GM18519 (cell line): ENCODE measurements at regions not wholly inside any gene's neighbourhood (a gene's known extent, or its start where the extent isn't known, plus 50 kb on each side); places are given as distances from the start of the nearest gene placed in this dataset.

Experiments
- ATAC-seq: cut with Tn5 transposase; IDR thresholded peaks from one replicate; pipeline ENCODE4 v1.9.1; 2021; ENCODE audit warnings: mild to moderate bottlenecking, moderate library complexity; ENCODE audit not compliant: unreplicated experiment, low FRiP score

DNA sequence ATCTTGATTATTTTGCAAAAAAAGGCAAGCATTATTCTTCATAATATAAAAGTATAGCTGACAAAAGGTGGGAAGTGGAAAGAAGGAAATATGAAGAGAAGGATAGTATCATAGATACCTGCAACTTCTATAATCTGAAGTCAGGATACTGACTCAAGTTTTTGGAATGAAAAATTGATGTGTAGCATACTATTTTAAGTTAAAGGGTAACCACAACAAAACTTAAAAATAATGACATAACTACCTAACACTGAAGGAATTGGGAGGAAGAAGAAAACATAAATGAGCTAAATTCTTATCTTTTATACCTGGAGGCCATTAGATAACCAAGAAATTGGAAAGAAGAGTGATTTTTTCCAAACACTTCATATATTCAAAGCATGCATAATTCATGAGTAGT, 51.8 kb upstream of the TLE1 start:
- ATAC-seq, result no peak

DNA sequence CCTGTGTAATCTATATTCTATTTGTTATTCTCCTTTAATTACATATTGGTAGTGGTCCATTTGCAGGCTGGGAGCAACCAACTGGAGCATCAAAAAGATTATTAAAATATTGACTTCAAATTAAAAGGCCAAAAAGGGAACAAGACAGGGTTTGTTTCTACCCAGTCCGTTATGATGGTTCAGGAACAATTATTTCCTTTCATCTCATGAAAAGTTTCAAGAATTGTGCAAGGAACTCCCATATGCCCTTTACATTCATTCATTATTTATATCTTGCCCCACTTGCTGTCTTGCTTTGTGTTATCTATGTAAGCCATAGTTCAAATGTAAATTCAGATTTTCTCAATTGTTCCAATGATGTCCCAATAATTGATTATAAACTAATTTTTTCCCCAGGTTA, 58.7 kb upstream of the TLE1 start:
- ATAC-seq, result no peak

DNA sequence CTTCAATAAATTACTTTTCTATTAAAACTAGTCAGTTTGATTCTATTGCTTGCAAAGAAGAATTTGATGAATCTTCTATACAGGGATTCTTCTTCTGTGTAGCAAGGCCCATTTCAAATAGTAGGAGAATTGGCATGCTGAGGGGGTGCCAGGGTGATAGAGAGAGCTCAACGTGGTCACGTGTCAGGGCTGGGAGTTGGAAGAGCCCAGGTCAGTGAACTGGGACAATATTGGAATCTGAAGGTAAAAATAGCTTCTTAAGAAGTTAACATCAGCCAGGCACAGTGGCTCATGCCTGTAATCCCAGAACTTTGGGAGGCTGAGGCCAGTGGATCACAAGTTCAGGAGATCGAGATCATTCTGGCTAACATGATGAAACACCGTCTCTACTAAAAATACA, 64.1 kb upstream of the TLE1 start:
- ATAC-seq, result no peak

DNA sequence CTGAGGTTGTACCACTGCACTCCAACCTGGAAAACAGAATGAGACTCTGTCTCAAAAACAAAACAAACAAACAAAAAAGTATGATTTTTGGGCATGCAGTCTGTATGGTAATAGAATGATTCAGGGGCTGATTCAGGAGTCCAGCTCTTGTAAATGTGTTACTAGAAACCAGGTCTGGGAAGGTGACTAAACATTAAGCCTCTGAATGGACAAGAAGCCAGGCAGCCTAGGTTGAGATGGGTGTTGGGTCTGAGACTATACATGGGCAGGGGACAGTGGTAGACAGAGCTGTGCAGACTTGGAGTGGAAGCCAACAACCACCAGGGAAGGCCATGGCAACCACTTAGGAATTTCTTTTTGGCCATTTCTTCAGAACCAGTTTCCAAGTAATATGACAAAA, 64.9 kb upstream of the TLE1 start:
- ATAC-seq, result no peak

DNA sequence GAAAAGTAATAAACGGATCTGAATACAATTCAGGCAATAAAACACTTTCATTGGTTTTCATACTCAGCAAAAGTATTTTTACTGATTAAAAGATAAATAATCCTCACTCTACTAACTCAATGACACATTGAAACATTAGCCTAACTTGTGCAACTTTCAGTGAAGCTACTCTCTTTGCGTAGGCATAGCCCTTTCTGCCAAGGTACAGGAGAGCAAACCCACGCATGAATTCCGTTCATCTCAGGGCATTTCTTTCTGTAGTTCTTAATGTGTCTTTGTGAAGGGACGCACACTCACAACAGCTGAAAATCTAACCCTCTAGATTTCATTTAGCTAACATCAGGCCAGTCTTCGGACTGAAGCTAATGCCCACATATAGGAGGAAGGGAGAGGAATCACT, 66.4 kb upstream of the TLE1 start:
- no peak for ATAC-seq

DNA sequence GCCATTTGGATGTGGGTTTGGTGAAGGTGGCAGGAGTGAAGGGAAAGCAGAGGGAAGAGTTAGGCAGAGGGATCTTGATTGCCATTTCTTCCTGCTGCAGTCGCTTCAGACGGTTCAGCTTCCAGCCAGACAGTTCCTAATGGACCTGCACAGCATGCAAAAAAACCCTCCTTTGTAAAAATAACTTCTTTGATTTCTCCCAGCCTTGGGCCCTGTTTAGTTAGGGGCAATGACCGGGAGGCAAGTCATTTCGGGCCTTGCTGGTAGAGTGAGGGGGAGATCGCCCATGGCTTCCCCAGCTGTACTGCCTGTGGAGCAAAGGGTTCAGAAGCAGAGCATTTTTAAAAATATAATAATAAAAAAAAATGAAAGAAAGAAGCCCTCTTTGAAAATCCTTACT, 67.2 kb upstream of the TLE1 start:
- no peak for ATAC-seq

DNA sequence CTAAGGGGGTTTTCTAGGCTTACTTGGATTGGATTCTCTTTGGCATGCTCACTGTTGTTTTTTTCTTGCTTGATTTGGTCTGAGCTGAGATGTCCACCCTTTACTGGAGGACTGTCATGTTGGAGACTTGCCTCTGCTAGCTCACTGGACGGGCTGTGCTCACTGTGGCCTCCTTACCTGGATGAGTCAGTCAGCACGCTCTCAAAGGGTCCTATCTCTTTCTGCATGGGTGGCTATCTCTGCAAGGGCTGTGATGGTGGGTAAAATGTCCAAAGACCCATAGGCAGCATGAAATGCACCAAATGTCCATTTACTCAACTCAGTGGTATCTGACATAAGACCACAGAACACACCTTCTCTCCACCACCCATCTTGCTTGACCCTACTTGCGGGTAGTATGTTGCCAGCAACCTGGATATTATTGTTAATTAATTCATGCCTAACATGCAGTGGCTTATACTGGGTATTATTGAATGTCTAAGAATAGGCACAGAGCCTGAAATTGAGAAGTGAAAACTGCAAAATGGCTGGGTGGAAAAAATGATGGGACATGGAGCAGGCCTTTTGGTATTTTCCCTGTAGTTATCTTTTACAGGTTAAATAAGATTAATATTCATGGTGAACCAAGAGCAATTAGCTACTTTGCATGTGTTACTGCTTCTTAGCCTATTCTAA, 68.9 kb upstream of the TLE1 start:
- ATAC-seq, result no peak

DNA sequence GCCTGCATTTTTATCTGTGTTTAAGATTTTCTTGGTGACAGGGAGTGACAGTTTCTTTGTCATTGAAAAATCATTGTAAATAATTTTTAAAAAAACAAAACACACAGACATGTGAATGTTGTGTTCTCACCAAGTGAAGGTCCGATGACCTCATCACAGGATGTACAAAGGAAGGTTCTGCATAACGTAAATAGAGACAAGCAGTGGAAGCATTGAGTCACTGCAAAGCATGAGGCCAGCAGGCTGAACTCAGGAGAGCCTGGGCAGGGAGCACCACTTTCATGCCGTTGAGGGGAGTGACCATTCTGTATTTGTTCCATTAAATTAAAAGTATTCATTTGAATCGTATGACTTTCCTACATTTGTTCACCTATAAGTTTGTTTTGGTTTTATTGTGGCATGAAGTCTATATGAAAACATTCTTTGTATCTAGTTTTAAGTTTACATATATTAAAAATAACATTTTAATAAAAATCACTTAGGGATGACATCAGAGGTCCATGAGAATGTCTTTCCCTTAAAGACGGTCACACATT, 70.4 kb upstream of the TLE1 start:
- ATAC-seq, result no peak

DNA sequence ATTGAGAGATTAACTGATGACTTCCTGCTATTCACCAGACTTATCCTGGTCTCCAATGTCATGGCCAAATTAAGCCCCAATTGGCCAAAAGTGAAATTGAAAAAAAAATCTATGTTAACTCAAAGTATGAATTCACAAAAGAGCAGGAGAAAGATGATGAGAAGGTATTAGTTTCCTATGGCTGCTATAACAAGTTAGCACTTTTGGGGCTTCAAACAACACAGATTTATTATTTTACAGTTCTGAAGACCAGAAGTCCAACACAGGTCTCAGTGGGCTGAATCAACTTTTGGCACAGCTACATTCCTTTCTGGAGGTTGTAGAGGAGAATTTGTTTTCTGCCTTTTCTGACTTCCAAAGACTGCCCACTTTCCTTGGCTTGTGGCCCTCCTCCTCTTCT, 78.6 kb upstream of the TLE1 start:
- no peak for ATAC-seq

DNA sequence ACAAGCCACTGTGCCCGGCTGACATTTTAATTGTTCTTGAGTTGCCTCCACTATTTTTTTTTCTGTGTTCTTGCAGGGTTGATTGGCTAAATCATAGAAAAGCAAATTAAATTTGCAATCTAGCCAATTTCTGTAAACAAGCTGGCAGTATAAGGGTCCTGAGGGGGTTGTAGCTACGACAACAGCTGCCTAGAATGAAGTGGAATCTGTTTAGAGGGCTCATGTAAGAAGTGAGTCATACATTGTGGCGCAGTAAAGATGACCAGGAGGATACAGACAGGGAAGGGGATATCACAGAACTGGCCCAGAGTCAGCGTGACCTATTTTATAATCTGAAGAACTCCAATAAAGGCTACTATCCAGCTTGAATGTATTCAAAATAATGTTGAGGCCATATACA, 82.2 kb upstream of the TLE1 start:
- ATAC-seq, result no peak

DNA sequence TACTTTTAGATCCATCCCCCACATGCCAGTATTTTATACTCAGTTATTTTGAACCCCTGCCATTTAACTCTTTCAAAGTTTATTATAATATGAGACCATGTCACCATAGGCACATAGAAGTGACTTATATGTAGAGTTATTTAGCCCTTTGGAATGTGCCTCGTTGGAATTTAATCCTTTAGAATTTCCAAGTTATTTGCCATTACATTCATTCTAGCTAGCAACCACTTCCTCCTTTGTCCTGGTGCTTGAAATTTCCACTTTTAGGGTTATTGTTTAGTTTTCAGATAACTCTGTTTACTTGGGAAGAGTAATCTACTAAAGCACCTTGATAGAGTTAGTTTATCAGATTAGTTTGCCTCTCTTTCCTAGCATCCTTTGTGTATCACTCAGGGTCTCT, 82.8 kb upstream of the TLE1 start:
- ATAC-seq, result no peak

DNA sequence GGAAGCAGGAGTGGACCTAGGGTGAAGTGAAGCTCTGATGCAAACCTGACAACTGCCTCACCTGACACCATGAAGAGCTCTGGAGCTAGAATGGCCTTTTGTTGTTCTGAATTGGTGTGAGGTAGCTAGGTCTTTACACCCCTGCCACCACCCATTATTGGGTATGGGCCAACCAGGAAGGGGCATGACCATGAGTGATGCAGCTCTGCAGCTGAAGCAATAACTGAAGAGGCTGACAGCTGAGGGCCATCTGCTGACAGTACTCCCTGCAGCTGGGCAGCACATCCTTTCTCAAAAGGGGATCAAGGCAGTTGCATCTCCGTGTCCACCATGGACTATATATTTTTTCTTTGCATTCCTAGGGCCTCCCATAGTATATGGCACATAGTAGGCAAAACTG, 87.0 kb upstream of the TLE1 start:
- no peak for ATAC-seq

DNA sequence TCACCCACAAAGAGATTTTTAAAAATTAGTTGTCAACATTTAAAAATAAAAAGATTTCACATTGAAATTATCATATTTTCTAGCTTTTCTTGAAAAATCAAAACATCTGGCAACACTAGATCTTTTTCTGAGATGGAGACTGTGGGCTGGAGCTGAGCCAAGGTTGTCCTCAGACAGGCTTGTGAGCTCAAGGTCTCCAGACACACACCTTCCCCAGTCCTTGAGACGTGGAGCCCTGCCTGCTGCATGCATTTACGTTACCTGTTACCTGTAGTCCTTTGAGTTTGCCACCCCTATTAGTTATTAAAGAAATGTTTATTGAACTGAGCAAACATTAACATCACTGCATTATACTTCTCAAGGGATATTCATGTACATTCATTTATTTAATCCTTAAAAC, 87.5 kb upstream of the TLE1 start:
- no peak for ATAC-seq

DNA sequence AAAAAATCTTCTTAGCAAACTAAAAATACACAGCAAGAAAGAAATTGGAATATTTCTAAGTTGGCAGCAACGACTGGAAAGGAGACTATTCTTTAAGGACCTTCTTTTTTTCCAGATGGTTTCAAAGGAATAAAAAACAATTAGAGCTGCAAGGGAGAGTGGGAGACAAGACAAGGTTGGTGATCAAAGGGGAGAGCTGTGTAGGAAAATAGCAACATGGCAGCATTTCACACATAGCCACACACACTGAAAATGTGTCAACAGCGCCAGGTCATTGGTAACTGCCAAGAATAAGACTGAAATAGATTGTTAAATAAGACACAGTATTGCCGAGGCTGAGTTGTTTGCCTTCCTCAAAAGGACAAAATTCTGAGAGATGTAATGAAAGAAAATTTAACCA, 88.1 kb upstream of the TLE1 start:
- no peak for ATAC-seq

DNA sequence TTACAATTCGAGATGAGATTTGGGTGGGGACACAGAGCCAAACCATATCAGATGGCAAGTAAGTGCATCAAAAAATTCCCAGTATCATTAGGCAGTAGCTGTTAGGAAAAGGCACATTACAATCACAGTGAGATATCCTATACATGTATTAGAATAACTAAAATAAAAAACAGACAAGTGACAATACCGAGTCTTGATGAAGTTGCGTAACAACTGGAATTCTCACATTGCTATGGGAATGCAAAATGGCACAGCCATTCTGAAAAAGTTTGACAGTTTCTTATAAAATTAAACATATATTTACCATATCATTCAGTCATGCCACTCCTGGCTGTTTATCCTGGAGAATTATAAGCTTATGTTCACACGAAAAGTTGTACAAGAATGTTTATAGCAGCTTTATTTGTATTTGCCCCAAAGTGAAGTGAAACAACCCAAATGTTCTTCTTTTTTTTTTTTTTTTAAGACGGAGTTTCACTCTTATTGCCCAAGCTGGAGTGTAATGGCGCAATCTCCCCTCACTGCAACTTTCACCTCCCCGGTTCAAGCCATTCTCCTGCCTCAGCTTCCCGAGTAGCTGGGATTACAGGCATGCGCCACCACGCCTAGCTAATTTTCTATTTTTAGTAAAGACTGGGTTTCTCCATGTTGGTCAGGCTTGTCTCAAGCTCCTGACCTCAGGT, 93.1 kb upstream of the TLE1 start:
- ATAC-seq, result no peak

DNA sequence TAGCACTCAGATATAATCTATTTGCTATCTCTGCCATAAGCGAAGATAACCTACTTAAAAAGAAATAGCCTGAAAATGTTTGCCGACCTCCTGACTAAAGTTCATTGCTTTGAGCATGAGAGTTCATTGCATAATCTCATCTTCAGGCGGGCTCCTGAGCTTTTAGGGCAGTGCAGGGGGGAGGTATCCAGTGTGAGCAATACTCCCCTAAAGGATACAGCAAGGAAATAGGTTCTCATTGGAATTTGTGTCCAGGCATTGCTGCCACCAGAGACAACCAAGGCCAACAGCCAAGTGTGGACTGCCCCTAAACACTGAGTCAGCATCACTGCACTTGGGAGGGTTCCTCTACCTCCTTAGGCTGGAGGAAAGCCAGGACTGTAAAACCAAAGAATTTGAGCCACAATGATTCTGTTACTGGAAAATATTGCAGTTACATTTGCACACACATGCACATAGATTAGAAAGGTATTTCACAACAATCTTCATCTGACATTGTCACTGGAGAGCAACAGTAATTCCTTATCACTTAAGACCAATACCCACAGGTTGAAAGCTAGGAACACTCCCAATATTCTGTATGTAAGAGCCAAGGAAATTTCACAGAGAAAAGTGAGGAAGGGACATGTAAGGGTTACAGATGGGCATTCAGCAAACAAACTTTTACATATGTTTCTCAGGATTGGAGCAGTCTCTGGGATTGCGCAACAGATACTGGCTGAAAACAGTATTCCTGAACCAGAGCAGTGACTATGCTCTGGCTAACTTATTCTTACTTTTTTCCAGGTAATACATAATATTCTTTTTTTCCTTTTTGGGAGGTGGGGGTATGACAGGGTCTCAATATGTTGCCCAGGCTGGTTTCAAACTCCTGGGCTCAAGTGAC, 98.6 kb upstream of the TLE1 start:
- ATAC-seq, result no peak

DNA sequence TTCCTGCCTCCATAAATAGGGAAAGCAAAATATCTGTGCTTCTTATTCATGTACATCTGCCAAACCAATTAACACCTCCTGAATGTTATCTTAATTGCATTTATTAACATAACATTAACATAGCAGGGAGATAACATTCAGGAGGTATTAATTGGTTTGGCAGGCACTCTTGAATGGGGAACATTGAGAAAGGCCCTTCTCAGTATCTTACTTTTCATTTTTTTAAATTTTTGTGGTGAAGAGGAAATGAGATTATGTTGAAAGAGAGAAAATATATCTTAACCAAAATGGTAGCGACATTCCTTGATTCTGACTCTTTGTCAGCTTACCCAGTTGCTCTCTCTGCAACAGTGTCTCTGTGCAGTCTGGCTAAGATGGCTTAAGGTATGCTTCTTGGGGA, 100.4 kb upstream of the TLE1 start:
- no peak for ATAC-seq

DNA sequence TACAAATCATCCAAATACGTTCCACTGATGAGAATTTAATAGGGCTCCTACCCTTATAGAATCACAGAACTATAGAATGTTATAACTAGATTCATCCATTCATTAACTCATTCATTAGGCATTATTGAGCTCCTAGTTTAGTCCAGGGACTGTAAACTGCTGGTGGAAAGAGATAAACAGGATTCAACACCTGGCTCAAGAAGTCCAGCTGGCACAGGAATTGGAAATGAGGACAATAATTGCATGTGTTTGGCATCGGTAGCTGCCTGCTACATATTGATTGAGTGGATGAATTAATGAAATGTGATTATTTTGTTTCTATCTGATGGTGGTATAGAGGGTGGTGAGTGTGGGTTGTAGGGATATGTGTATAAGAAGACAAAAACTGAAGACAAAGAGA, 100.8 kb upstream of the TLE1 start:
- ATAC-seq, result no peak

DNA sequence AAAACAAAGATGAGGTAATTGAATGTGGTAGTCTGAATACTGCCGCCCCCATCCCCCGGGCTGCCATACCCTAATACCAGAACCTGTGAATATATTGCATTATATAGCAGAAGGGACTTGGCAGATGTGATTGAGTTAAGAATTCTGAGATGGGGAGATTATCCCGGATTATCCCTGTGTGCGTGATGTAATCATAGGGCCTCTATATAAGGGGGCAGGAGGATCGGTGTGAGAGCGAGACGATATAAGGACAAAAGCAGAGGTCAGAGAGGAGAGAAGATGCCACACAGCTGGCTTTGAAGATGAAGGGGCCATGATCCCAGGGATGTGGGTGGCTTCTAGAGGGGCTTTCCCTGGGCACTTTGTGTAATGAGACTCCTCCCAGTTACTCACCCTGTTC, 101.7 kb upstream of the TLE1 start:
- no peak for ATAC-seq

DNA sequence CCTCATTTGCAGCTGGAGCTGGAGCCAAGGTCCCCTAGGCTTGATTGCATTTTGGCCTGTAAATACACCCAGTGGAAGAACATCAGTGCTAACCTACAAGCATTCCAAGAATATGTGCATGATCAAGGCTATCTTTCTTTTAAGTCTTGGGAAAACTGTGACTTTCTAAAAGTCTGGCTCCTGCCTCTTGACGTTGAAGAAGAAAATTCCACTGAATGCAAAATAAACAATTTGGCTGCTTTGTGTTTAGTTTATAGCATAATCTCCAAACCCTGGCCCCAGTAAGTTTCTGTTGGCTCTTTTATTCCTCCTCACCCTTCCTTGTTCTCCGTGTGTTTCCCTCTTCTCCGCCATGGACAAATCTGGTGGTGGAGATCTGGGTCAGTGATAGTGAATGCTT, 109.3 kb upstream of the TLE1 start:
- ATAC-seq, result no peak

DNA sequence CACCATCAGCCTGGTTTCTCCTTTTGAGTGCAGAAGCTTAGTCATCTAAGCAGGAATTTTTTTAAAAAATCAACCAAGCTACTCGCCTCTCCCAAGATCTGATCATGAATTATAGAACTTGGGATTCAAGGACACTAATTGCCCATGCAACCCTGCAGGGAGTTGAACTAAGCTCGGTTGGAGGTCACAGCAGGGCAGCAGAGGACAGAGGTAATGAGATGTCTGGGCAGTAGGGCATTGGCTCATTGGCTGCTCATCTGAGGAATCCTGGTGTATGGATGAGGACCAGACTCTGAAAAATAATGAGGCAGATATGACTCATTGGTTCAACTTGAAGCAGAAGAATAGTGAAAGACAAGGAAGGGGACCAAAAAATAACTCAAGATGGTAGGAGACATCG, 111.8 kb upstream of the TLE1 start:
- ATAC-seq, result no peak
